ENCODE measurements at regions not wholly inside any gene's neighbourhood (a gene's known extent, or its start where the extent isn't known, plus 50 kb on each side); places are given as distances from the start of the nearest gene placed in this dataset.

GRCh38 chr11:134657631-134658030 is 245.6 kb upstream of the B3GAT1 start:
- no peak for DNase-seq

- peak; percentile 23 for DNase-seq
Observed at GRCh38 chr11:134656861-134657540, 245.0 kb upstream of the B3GAT1 start.

GRCh38 chr11:134656086-134656840 is 244.2 kb upstream of the B3GAT1 start:
- peak; percentile 11 for DNase-seq

GRCh38 chr11:134655189-134655989 is 243.3 kb upstream of the B3GAT1 start:
- no peak for DNase-seq

- DNase-seq: no peak
Observed at GRCh38 chr11:134654161-134654915, 242.3 kb upstream of the B3GAT1 start.

GRCh38 chr11:134652586-134653255 is 240.7 kb upstream of the B3GAT1 start:
- DNase-seq: no peak

GRCh38 chr11:134647066-134647743 is 235.2 kb upstream of the B3GAT1 start:
- DNase-seq: no peak

- no peak for DNase-seq
Observed at GRCh38 chr11:134646561-134646960, 234.5 kb upstream of the B3GAT1 start.

GRCh38 chr11:134645576-134645975 is 233.5 kb upstream of the B3GAT1 start:
- no peak for DNase-seq

GRCh38 chr11:134644476-134645456 is 232.7 kb upstream of the B3GAT1 start:
- DNase-seq: no peak

- no peak for DNase-seq
Observed at GRCh38 chr11:134643115-134644012, 231.3 kb upstream of the B3GAT1 start.

- no peak for DNase-seq
Observed at GRCh38 chr11:134642206-134642605, 230.2 kb upstream of the B3GAT1 start.

- DNase-seq: no peak
Observed at GRCh38 chr11:134640971-134641968, 229.2 kb upstream of the B3GAT1 start.

- no peak for DNase-seq
Observed at GRCh38 chr11:134640536-134640935, 228.5 kb upstream of the B3GAT1 start.

GRCh38 chr11:134639586-134640330 is 227.7 kb upstream of the B3GAT1 start:
- DNase-seq: no peak

- no peak for DNase-seq
Observed at GRCh38 chr11:134638796-134639430, 226.9 kb upstream of the B3GAT1 start.
